ENCODE measurements at regions not wholly inside any gene's neighbourhood (a gene's known extent, or its start where the extent isn't known, plus 50 kb on each side); places are given as distances from the start of the nearest gene placed in this dataset.
A peak's percentile ranks its signal among the peaks of the same experiment; 100 is the strongest.

DNA sequence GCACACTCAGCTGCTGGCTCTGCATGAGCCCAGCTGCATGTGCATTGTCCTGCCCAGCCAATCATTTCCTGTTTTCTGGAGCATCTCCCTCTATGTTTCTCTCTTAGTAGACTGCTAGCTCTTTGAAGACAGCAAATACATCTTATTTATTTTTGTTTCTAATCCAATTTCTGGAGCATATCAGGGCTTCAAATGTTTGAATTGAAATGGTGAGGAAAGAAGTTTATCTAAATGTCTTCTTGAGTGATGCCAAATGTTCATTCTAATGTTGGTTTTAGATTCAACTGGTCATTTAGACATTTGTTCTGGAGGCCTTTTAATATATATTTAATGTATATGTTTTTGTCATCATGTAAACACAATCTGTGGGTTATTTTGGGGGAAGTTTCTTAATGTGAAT lies 141.9 kb downstream of the DNAJB9 start:
- no peak for DNase-seq

DNA sequence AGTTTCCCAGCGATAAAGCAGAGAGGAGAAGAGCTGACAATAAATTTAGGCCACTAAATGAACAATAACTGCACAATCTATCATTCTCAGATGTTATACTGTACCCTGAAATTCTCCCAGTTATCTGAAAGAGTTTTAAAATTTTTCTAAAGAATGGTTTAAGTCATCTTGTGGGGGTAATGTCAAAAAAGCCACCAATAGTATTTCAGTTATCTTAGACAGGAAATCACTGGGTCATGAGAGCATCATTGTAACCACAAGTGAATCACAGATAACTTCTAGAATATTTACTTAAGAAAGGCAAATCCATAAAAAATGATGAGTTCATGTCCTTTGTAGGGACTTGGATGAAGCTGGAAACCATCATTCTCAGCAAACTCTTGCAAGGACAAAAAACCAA lies 147.1 kb downstream of the DNAJB9 start:
- DNase-seq = no peak

DNA sequence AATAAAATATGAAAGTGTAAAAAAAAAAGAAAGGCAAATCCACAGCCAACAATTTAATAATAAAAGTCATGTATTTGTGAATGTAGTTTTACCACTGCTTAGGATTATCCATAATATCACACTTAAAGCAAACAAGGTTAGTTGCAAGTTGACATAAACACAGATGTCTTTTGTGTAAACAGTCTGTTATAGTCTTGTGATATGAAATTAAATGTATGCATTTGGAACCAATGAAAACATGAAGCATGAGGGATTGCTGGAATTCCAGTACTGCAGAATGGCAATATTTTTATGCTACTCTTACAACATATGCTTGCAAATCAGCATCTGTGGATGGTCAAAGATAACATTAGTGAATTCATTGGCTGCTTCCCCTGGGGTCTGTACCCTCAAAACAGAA lies 148.1 kb downstream of the DNAJB9 start:
- DNase-seq = no peak

DNA sequence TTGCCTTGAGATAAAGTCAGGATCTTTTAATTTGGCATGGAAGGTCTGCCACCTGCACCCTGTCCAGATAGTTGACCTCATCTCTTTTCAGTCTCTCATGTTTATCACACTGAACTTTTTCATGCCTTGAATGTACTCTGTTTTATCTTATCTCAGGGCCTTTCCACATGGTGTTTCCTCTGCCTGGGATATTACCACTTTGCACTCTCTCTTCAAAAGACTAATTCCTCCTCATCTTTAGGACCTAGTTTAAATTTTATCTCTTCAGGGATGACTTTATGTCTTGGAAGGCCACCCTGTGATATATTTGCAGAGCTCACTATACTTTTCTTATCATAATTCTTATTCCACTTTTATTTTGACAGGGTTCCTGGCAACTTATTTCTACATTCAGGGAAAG lies 150.0 kb downstream of the DNAJB9 start:
- no peak for DNase-seq

DNA sequence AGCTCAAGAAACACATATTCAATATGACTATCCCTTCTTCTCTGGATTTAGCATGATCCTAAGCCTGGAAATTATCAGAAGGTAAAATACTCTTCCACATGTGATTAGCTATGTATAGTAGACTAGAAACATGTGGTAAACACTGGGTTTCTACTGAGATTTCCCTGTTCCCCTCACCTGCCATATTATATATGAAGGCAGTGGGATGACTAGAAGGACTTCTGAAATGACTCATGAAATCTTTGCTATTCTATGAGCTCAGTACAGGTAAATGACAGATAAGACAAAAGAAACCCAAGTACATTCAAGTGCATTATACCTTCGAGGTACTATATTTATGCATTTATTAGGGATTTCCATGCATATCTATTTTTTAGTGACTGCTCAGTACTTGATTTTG lies 152.9 kb downstream of the DNAJB9 start:
- DNase-seq = no peak

DNA sequence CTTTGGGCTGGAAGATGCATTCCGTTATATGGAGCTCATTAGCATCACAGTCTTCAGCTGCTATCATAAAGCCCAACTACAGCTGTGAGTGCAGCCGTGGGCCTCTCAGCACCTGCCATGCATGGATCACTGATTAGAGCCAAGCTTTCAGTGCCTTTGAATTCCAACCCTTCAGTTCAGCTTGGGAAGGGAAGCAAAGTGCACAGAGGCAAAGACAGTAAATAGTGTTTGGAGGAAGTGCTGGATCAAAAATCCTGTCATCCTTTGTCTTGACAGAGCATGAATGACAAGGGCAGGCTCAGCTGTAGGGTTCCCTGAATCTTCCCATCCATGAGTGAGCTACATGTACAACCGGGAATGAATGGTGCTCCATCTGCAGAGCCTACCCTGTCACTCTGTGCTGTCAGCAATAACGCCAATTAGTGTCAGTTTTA lies 153.7 kb downstream of the DNAJB9 start:
- no peak for DNase-seq

DNA sequence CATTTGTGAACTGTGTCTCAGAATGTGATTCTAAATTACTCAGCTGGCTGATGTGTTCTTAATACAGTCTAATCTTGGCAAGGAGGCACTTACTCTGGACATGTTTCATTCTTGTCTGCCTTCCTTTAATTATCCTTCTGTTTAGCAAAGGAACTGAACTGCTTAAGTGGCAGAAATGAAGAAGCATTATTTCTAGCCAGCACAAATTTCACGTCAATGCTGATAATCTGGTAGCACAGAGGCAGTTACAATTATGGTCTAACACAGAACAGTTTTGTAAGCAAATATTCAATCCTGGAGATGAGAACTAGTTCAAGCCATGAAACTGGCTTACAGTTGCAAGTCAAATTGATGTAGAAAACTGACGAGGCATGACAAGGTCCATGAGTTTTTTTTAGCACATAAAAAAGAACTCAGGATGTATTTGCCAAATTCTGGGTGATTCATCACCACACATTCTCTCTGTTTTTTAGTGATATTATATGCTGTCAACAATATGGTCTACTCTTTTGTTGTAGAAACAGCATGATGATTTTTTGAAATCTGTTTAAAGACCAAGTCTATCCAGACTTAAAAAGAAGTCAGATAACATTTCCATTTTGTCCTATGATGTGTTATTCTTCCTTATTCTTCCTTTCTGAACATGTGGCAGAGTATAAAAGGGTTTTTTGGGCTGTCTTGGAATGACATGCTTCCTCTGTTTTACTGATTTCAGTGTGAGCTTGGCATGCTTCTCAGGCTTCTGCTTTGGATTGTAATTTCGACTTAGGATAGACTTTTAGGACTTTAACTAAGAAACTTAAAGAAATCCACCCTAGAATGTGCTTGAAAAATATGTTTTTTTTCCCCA lies 154.8 kb downstream of the DNAJB9 start:
- DNase-seq = no peak

DNA sequence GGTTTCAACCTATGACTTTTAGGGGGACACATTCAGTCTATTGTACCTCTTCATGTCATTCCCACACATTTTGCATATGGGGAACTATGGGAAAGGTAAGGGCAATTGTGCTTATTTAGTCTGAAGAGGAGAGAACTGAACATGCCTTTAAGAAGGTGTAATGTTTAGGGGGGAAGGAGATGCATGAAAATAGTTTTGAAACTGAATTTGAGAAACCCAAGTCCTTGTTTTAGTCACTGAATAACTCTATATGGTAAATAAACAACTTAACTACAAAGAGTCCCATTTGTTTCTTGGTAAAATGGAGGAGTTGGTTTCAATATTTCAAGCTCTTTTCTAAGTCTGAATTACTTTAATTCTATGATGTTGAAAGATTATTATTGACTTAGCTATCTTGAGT lies 166.1 kb downstream of the DNAJB9 start:
- DNase-seq = no peak

DNA sequence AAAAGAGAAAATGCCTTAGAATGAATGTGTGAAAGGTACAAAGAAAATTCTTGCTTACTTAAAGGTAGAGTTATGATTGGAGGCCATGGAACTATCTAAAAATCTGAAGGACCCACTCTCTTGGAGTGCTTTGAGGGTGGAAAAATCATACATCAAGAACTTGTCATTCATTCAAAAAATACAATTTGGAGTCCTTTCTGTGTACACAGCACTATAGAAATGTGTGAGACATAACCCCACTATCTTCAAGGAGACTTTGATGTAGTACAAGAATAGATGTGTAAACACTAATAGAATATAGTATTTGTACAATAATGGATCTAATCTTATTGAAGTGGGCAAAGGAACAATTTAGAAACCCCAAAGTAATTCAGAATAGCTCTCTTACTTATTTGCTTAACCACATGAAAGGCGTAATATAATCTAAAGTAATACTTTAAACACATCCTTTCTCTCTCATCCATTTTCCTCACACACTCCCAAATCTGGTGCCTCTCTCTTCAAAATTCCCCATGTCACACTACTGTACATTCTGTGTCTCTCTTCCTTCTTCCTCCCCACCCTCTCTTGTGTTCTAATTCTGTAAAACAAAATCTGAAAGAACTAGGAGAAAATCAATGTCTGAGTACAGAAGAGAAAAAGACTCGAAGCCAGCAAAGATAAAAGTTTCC lies 166.7 kb downstream of the DNAJB9 start:
- DNase-seq = no peak

DNA sequence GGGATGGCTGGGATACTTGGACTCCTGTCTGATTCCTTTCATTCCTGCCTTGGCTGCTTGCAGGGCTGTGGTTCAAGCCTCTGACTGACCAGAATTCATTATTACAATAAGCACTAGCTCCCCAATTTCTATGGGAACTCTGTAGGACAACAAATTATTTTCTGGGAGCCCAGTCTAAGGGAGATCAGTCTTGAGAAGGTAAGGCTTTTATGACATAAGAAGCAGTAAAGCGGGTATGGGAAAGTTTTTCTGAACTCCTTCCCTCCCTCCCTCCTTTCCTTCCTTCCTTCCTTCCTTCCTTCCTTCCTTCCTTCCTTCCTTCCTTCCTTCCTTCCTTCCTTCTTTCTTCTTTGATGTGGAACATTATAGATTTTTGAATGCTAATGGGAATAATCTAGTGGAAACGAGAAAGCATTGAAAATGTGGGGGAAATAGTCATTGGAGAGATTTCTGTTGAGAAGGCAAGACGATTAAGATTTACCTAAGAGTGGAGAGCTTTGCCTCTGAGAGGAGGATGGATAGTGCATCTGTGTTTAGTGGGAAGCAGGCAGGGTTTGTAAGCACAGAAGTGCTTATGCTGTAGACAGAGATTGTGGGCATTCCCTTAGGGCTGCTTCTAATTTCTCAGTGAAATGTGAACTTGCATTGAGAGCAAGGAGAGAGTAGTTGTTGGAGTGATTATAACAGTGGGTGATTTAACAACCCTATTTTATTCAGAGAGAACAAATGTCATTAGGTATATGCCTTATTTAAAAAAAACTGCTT lies 201.5 kb downstream of the DNAJB9 start:
- DNase-seq = no peak

DNA sequence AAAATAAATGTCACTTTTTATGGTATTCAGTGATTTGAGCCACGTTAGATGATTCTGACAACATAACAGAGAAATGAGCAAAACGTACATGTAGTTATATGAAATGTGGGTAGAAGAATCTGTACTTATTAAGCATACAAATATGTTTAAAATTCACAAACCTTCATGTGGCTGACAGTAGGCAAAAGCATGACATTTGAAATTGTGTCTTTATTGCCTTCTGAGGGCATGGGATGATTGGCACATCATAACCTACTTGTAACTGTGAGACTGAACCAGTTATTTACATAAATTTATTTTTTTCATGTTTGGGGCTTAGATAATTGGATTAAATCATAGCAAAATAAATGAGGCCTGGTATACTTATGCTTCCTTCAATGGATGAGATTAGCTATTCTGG lies 202.2 kb downstream of the DNAJB9 start:
- DNase-seq = no peak

DNA sequence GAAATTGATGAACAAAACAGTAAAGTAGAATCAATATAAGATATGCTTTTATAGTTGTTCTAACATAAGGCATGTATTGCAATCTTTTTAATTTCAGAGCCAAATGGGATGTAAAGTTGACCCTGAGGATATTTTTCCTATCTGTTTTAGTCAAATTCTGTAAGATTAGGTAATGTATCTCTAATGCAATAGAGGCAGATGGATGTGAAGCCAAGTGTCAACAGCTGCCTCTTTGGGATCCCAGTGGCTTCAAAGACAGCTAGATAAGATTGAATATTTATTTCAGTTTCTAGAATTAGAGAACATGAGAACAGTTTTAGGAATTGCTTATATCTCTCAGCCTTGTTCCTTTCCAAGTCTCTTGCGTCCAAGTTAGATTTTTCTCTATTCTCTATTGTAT lies 208.3 kb downstream of the DNAJB9 start:
- DNase-seq = no peak

DNA sequence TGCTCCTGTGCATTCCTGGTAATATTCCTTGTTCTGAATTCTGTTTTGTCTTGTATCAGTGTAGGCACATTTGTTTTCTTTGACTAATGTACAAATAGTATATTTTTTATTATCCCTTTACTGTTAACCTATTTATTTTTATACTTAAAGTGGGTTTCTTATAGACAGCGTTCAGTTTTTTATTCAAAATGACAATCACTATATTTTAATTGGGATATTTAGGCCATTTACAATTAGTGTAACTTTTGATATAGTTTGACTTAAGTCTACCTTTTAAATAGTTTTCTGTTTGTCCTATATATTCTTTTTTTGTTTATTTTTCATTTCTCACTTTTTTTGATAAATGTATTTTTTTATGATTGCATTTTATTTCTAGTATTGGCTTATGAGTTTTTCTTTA lies 219.8 kb downstream of the DNAJB9 start:
- DNase-seq = no peak

DNA sequence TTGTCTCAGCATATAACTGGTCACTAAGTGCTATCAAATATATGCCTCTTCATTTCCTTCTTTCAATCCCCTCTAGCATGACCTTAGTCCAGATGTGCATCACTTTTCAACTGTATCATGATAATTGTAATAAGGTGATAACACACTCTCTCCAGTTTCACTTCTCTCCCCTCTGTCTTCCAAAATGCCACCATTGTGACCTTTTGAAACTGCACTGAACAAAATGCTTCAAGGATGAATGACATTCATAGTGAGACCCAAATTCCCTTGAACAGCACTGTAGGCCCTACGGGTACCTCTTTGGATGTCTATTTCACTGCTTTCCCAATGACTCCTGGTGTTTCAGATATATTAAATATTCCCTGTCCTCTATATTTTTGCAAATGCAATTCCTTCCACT lies 224.8 kb downstream of the DNAJB9 start:
- no peak for DNase-seq

DNA sequence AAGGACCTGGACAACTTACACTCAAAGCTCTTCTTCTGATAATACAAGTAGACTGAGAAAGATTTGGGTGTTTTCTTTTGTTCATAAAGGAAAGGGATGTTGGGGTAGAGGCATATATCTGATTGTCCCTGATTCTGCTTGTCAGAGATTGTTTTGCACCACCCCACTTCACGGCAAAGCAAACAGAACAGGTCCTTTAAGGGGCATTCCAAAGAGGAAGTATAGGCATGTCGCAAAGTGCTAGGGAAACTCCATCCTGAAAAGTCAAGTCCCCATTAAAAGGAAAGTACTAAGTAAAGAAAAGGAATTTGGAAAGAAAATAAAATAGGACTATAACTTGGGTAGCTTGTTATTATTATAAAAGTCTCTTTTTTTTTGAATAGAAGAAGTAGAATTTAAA lies 233.0 kb downstream of the DNAJB9 start:
- no peak for DNase-seq

DNA sequence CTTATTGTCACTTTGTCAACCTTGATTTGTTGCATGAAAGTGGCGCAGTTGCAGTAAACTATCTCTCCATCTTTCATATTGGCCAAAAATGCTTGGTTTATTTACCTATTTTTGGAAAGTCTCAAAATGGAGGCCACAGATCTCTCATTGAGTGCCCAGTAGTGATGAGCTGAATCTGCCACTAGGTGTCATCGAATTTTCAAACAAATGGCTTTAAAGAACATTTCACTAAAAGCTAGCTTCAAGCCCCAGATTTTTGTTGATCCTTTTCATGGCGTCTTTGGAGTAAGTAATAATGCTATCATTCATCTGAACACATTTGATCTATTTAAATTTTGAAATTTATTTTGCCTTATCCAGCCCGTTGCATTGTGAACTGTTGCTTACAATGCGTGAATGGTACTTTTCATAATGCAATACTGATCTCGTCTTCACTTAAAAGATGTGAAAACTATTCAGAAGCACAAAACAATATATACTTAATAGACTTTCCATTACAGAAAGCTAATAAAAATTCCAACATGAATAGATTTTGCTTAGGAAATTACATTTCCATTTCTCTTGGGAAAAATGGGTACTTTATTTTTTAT lies 236.2 kb downstream of the DNAJB9 start:
- peak in 1 of 2 experiments; percentile 11 for DNase-seq

DNA sequence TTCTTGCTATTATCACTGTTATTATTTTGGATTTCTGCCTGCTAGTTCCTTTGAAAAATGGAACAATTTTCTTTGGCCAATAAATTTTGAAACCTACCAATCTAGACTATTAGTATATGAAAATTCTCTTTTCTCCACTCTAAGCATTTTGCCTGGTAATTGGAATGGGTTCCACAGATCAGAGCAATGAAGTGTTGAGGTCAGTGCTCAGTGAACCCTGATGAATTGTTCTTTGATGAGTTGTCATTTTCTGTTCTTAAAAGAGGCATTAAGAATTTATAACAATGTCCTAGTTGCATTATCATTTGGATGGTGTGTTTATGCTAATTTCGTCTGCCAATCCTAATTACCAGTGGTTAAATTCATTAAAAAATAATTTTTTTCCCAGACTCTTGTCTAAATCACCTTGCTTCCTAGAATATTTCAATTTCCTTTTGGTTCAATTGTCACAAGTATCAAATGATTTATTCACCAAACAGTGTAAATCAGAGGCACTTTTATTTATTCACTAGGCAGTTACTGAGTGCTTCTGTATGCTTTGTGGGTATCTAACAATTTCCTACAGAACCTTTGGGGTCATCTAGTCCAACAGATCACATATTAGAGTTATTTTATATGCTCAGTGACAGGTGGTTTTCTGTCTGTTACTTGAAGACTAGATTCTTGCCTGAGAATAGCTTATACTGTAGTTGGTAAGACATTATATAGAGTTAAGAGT lies 239.0 kb downstream of the DNAJB9 start:
- no peak for DNase-seq

DNA sequence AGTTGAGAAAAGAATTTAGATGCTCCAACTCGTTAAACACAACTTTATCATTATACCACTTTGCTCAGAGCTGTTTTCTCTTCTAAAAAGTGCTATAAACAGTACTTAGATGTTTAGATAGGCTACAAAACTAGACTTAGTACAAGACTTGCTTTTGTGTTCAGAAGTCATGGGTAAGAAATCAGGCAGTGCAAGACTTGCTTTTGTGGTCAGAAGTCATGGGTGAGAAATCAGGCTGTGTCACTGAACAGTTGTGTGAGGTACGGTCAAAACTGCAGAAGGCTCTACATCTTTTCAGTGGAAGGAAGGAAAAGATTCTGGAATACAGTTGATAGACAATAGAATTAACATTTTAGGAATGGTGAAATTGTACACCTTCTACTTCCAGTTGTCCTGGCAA lies 239.7 kb downstream of the DNAJB9 start:
- DNase-seq = no peak

DNA sequence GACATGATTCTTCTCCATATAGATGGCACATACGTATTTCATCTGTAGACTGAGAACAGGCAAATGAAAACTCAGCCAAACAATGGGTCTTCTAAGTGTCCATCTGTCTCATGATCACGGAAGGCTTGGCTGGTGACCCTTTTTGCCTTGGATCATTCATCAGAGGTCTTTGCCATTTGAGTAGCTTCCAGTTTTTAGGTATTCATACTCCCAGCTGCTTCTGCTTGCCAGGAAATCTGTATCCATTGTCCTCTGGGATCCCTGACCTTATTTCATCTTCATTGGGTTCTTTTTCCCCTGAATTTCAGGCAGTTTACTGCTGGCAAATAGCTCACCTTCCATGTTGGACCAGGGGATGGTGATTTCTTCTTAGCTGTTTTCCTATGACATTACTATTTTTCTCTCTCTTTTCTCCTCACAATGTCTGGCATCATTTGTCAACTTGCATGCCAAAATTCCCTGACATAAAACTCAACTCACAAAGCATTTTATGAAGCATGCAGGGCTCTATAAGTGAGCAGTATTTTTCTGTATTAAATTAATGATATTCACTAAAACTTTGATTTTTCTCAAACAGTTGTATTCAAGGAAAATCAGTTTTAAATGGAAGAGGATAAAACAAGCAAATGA lies 241.2 kb downstream of the DNAJB9 start:
- DNase-seq = no peak

DNA sequence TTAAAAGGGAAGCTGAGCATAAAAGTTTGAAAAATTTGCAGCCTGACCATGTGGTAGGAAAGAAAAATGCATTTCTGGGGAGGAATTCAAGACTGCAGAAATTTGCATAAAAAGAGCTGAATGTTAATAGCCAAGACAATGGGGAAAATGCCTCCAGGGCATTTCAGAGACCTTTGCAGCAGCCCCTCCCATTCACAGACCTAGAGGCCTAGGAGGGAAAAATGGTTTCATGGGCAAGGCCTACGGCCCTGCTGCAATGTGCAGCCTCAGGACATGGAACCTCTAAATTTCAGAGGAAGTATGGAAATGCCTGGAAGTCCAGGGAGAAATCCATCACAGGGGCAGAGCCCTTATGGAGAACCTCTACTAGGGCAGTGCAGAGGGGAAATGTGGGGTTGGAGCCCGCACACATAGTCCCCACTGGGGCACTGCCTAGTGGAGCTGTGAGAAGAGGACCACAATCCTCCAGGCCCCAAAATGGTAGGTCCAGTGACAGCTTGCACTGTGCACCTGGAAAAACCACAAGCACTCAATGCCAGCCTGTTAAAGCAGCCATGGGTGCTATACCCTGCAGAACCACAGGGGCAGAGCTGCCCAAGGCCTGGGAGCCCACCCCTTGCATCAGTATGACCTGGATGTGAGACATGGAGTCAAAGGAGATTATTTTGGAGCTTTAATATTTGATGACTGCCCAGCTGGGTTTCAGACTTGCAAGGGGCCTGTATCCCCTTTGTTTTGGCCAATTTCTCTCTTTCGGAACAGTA lies 243.8 kb downstream of the DNAJB9 start:
- no peak for DNase-seq

DNA sequence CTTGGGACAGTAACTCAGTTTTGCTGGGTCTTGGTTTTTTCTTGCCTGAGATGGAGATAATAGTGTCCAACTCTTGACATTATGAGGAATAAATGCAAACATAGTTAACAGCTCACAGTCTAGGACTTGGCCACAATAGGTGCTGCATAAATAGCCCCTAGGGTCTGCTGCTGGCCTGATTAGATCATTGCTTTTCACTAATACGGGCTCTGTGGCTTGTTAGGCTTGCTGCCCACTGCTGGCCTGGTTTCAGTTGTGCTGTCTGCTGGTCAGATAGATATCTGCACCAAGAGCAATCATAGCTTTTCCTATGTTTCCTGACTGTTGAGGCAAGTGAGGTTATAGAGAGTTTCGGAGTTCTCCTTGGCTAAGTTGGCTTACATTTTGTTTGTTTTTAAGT lies 246.1 kb downstream of the DNAJB9 start:
- no peak for DNase-seq

Measured in SW 1271 (cell line).